K562 (cell line): ENCODE measurements at regions not wholly inside any gene's neighbourhood (a gene's known extent, or its start where the extent isn't known, plus 50 kb on each side); places are given as distances from the start of the nearest gene placed in this dataset.

ENCODE experiments used
- ATAC-seq: fragments of 200-7000 bp; cut with Tn5 transposase; 3 replicates; pipeline ENCODE4 v1.9.1; 2020; ENCODE audit warnings: moderate library complexity
- BruUV-seq: library from RNA; stranded (reverse); fragments of 400-500 nt; replicated peaks from 2 replicates; lab custom pipeline; 2021; lab: Mats Ljungman, UMichigan
- CTCF ChIA-PET: fragments of 300-600 bp; formaldehyde crosslinking; extraction: SDS; loops from one replicate; lab custom pipeline; 2021; ENCODE audit warnings: low intra/inter-chr PET ratio; lab: Yijun Ruan, JAX
- POLR2A ChIA-PET: fragments of 300-600, 350-650 bp; sonication (Branson Sonifier 250); formaldehyde crosslinking; extraction: SDS; loops from one replicate; lab custom pipeline; 2021; ENCODE audit warnings: antibody characterized with exemption, inconsistent platforms; lab: Yijun Ruan, JAX
- DNase-seq, 4 experiments: peaks; one replicate each; pipeline versions ENCODE4 v3.0.0 to v3.0.0-alpha.2; 2011 to 2018; ENCODE audit warnings: low spot score in 3 of 4, mixed read lengths in 3 of 4; ENCODE audit errors: extremely low read depth in 1 of 4
- FAIRE-seq: peaks from 2 replicates; lab custom pipeline; 2011; peaks lifted over from hg19 to GRCh38; lab: Jason Lieb, UNC
- H2AFZ ChIP-seq: 2 replicates; pipeline ENCODE4 v1.6.0; 2011; ENCODE audit warnings: low read depth, low read length, control low read depth, inconsistent platforms
- H3K27ac ChIP-seq: fragments of 200-600 bp; 3 replicates; pipeline ENCODE4 v1.8.0; 2011; ENCODE audit warnings: low read depth, mild to moderate bottlenecking, control low read depth, inconsistent platforms, low read length, moderate library complexity, mixed read lengths; ENCODE audit errors: extremely low read depth
- H3K27me3 ChIP-seq, 2 experiments: fragments of 300-600 bp in 1 of 2; 2 replicates in 1 of 2; 3 replicates in 1 of 2; pipeline versions ENCODE4 v1.6.0 to v1.8.0; 2011; ENCODE audit warnings: inconsistent platforms in 2 of 2, low read length in 2 of 2, mild to moderate bottlenecking in 1 of 2, mixed read lengths in 1 of 2, moderate library complexity in 1 of 2; ENCODE audit not compliant: control insufficient read depth in 2 of 2, insufficient read depth in 2 of 2
- H3K36me3 ChIP-seq: fragments of 300-600 bp; 3 replicates; pipeline ENCODE4 v1.8.0; 2011; ENCODE audit warnings: mild to moderate bottlenecking, low read length, inconsistent platforms; ENCODE audit not compliant: control insufficient read depth, insufficient read depth
- H3K4me1 ChIP-seq, 2 experiments: fragments of 200-600 bp in 1 of 2; replicated peaks in 1 of 2; 2 replicates in 1 of 2; 3 replicates in 1 of 2; pipeline versions ENCODE4 v1.5.1 to v1.8.0; 2011; ENCODE audit warnings: inconsistent platforms in 2 of 2, low read length in 2 of 2, mild to moderate bottlenecking in 1 of 2, mixed read lengths in 1 of 2, moderate library complexity in 1 of 2; ENCODE audit not compliant: control insufficient read depth in 2 of 2, insufficient read depth in 2 of 2
- H3K4me2 ChIP-seq: 2 replicates; pipeline ENCODE4 v1.6.1; 2011; ENCODE audit warnings: low read length, control low read depth, inconsistent platforms, mixed read lengths; ENCODE audit not compliant: insufficient read depth
- H3K4me3 ChIP-seq: fragments of 200-600 bp; sonication (generic), shearing (Covaris generic); 2 replicates; pipeline ENCODE4 v1.5.1; 2016; ENCODE audit warnings: control low read depth, inconsistent platforms
- H3K79me2 ChIP-seq: fragments of 200-600 bp; 3 replicates; pipeline ENCODE4 v1.8.0; 2011; ENCODE audit warnings: low read length, inconsistent platforms; ENCODE audit not compliant: control insufficient read depth, insufficient read depth
- H3K9ac ChIP-seq, 2 experiments: 2 replicates each; pipeline versions ENCODE4 v1.6.0 to v1.6.1; 2011; ENCODE audit warnings: low read depth in 2 of 2, low read length in 2 of 2, control low read depth in 1 of 2, inconsistent platforms in 1 of 2, mild to moderate bottlenecking in 1 of 2, mixed read lengths in 1 of 2; ENCODE audit not compliant: insufficient read depth in 1 of 2
- H3K9me1 ChIP-seq: one replicate; pipeline ENCODE4 v1.6.0; 2011; ENCODE audit warnings: inconsistent platforms, mild to moderate bottlenecking, low read length, moderate library complexity; ENCODE audit not compliant: control insufficient read depth, insufficient read depth
- H3K9me3 ChIP-seq: replicated peaks from 2 replicates; pipeline ENCODE4 v1.5.1; 2011; ENCODE audit warnings: low read depth, low read length, inconsistent platforms; ENCODE audit not compliant: control insufficient read depth, insufficient read depth
- H4K20me1 ChIP-seq: replicated peaks from 2 replicates; pipeline ENCODE4 v1.6.1; 2011; ENCODE audit warnings: low read length, inconsistent platforms, mixed read lengths; ENCODE audit not compliant: control insufficient read depth, insufficient read depth
- CBFA2T2 ChIP-seq: fragments of 450-650 bp; conservative IDR thresholded peaks from 2 replicates; pipeline ENCODE4 v1.6.1; 2017; ENCODE audit warnings: mild to moderate bottlenecking
- CSDE1 ChIP-seq, 2 experiments: fragments of 450-650 bp; IDR thresholded peaks; 2 replicates each; pipeline ENCODE4 v1.6.1; 2016; ENCODE audit warnings: mild to moderate bottlenecking in 1 of 2
- EP300 ChIP-seq: IDR thresholded peaks from 2 replicates; pipeline ENCODE4 v1.6.1; 2012; ENCODE audit warnings: low read length, improper control_type of control experiment
- KAT8 ChIP-seq: fragments of 450-650 bp; IDR thresholded peaks from 2 replicates; pipeline ENCODE4 v1.6.1; 2016; ENCODE audit warnings: low read depth, mild to moderate bottlenecking
- KHSRP ChIP-seq: fragments of 450-650 bp; IDR thresholded peaks from 2 replicates; pipeline ENCODE4 v1.6.1; 2017
- NFE2L1 ChIP-seq: fragments of 450-650 bp; IDR thresholded peaks from 2 replicates; pipeline ENCODE4 v1.6.1; 2016; ENCODE audit warnings: missing genetic modification characterization, low read depth, mild to moderate bottlenecking, missing compliant biosample characterization, moderate library complexity, borderline replicate concordance
- PPARD ChIP-seq: fragments of 250-450 bp; sonication (Bioruptor Pico); IDR thresholded peaks from 2 replicates; pipeline ENCODE4 v1.8.0; 2022; ENCODE audit warnings: inconsistent platforms, mild to moderate bottlenecking, moderate library complexity
- SAFB ChIP-seq: fragments of 200-400 bp; formaldehyde crosslinking; IDR thresholded peaks from 2 replicates; pipeline ENCODE4 v1.6.1; 2017; ENCODE audit warnings: low read depth, low read length, borderline replicate concordance
- SRF ChIP-seq, 2 experiments: fragments of 250-450, 450-650 bp in 1 of 2; sonication (Bioruptor Pico) in 1 of 2; sonication (generic) in 1 of 2; formaldehyde crosslinking; IDR thresholded peaks; 2 replicates each; pipeline versions ENCODE4 v1.5.0 to v1.5.1; 2020 to 2022; ENCODE audit warnings: mild to moderate bottlenecking in 1 of 2, missing genetic modification reagents in 1 of 2
- ZBTB1 ChIP-seq: sonication (generic); formaldehyde crosslinking; IDR thresholded peaks from 2 replicates; pipeline ENCODE4 v1.8.1; 2023; ENCODE audit warnings: missing genetic modification reagents, low read depth, mild to moderate bottlenecking, borderline replicate concordance
- ZFPM2 ChIP-seq: fragments of 250-450 bp; sonication (Bioruptor Pico); IDR thresholded peaks from 2 replicates; pipeline ENCODE4 v1.5.1; 2022; ENCODE audit warnings: mild to moderate bottlenecking
- ZNF134 ChIP-seq: fragments of 250-450 bp; sonication (Bioruptor Pico); conservative IDR thresholded peaks from 2 replicates; pipeline ENCODE4 v1.4.0; 2020
- ZNF212 ChIP-seq: fragments of 450-650 bp; formaldehyde crosslinking; IDR thresholded peaks from 2 replicates; pipeline ENCODE4 v1.4.0; 2020; ENCODE audit warnings: mild to moderate bottlenecking
- WGBS: fragments of 100-300 bp; shearing (Covaris generic); methylation state at CpG from one replicate; pipeline ENCODE4 v1.1.6; 2016; ENCODE audit warnings: low coverage, mixed read lengths; ENCODE audit not compliant: insufficient coverage; ENCODE audit errors: missing lambda C conversion rate; 5-methylcytosine and 5-hydroxymethylcytosine counted together
- in situ Hi-C: fragments of 300-500 bp; cut with MboI; formaldehyde crosslinking; loops from 4 replicates; pipeline ENCODE4 v1.15.0; 2018; ENCODE audit warnings: inconsistent platforms, mixed read lengths
- intact Hi-C: fragments of 100-400 bp; cut with micrococcal nuclease; formaldehyde crosslinking; loops from 2 replicates; pipeline ENCODE4 v1.14.2; 2022
- TF ChIP-seq, protein P1 (sequence below), 2 experiments: fragments of 450-650 bp; IDR thresholded peaks; 2 replicates each; pipeline ENCODE4 v1.6.1; 2016
- TF ChIP-seq, protein P2 (sequence below): IDR thresholded peaks from 2 replicates; pipeline ENCODE4 v1.6.1; 2012; ENCODE audit warnings: low read depth, low read length, improper control_type of control experiment, borderline replicate concordance
- TF ChIP-seq, protein P3 (sequence below): fragments of 250-450 bp; sonication (Bioruptor Pico); IDR thresholded peaks from 2 replicates; pipeline ENCODE4 v1.9.0; 2021; ENCODE audit warnings: mild to moderate bottlenecking, inconsistent platforms
- TF ChIP-seq, protein P4 (sequence below): fragments of 250-450 bp; sonication (Bioruptor Pico); IDR thresholded peaks from 2 replicates; pipeline ENCODE4 v1.8.0; 2021; ENCODE audit warnings: borderline replicate concordance, mild to moderate bottlenecking, moderate library complexity; ENCODE audit not compliant: poor library complexity, severe bottlenecking

DNA sequence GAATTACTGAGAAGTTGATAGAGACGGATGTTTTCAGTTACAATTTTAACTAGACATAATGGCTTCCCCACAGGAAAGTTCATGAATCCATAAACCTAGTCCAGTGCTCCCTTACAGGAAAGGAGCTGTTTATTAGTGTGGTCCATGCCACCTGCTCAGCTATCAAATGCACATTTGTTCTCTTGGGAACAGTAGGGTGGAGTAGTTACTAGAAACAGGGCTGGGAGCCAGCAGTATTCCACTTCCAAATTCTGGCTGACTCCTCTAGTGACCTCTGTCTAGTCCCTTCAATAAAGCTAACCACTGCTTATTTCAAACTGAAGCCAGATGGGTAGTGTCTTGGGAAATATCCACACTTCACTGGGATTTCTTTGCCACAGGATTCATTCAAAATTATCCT, 88.4 kb upstream of the TLL1 start:
- FAIRE-seq: no peak
- H3K9me3 ChIP-seq: no peaks in the 10 kb centered on the region
- CTCF ChIA-PET: no interaction called here

More for the DNA sequence above, 88.4 kb upstream of the TLL1 start:
- no peaks in the 10 kb centered on the region for H3K79me2 ChIP-seq
- H3K9ac ChIP-seq: no peak overlapping the region
- 0% methylated on average over 1 of the region's 1 CpG for WGBS
- H3K27me3 ChIP-seq: no peaks in the 10 kb centered on the region
- no peak overlapping the region for H2AFZ ChIP-seq
- DNase-seq: no peak
- in situ Hi-C loops: no loop called here
- no TSS peak for BruUV-seq
- no peak overlapping the region for H3K27ac ChIP-seq
- no peak overlapping the region for H3K4me2 ChIP-seq
- TF ChIP-seq, protein P1, sequence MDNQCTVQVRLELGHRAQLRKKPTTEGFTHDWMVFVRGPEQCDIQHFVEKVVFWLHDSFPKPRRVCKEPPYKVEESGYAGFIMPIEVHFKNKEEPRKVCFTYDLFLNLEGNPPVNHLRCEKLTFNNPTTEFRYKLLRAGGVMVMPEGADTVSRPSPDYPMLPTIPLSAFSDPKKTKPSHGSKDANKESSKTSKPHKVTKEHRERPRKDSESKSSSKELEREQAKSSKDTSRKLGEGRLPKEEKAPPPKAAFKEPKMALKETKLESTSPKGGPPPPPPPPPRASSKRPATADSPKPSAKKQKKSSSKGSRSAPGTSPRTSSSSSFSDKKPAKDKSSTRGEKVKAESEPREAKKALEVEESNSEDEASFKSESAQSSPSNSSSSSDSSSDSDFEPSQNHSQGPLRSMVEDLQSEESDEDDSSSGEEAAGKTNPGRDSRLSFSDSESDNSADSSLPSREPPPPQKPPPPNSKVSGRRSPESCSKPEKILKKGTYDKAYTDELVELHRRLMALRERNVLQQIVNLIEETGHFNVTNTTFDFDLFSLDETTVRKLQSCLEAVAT (IDR thresholded peaks at IDR 0.05): no peak
- TF ChIP-seq ZNF134 (CRISPR knock-in tag) (no peak), CBFA2T2 (no peak), KAT8 (no peak), NFE2L1 (tag) (no peak), KHSRP (no peak), SRF (CRISPR knock-in tag; IDR thresholded peaks at IDR 0.05) (no peak), EP300 (no peak), ZBTB1 (no peak), SAFB (no peak), ZFPM2 (CRISPR knock-in tag) (no peak), ZNF212 (CRISPR knock-in tag) (no peak), PPARD (CRISPR knock-in tag) (no peak), CSDE1 (IDR thresholded peaks at IDR 0.05) (no peak)
- TF ChIP-seq, protein P2, sequence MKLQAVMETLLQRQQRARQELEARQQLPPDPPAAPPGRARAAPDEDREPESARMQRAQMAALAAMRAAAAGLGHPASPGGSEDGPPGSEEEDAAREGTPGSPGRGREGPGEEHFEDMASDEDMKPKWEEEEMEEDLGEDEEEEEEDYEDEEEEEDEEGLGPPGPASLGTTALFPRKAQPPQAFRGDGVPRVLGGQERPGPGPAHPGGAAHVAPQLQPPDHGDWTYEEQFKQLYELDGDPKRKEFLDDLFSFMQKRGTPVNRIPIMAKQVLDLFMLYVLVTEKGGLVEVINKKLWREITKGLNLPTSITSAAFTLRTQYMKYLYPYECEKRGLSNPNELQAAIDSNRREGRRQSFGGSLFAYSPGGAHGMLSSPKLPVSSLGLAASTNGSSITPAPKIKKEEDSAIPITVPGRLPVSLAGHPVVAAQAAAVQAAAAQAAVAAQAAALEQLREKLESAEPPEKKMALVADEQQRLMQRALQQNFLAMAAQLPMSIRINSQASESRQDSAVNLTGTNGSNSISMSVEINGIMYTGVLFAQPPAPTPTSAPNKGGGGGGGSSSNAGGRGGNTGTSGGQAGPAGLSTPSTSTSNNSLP: no peak
- TF ChIP-seq, protein P3, sequence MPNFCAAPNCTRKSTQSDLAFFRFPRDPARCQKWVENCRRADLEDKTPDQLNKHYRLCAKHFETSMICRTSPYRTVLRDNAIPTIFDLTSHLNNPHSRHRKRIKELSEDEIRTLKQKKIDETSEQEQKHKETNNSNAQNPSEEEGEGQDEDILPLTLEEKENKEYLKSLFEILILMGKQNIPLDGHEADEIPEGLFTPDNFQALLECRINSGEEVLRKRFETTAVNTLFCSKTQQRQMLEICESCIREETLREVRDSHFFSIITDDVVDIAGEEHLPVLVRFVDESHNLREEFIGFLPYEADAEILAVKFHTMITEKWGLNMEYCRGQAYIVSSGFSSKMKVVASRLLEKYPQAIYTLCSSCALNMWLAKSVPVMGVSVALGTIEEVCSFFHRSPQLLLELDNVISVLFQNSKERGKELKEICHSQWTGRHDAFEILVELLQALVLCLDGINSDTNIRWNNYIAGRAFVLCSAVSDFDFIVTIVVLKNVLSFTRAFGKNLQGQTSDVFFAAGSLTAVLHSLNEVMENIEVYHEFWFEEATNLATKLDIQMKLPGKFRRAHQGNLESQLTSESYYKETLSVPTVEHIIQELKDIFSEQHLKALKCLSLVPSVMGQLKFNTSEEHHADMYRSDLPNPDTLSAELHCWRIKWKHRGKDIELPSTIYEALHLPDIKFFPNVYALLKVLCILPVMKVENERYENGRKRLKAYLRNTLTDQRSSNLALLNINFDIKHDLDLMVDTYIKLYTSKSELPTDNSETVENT (CRISPR knock-in tag): no peak
- TF ChIP-seq, protein P4, sequence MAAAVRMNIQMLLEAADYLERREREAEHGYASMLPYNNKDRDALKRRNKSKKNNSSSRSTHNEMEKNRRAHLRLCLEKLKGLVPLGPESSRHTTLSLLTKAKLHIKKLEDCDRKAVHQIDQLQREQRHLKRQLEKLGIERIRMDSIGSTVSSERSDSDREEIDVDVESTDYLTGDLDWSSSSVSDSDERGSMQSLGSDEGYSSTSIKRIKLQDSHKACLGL (CRISPR knock-in tag): no peak
- TF ChIP-seq, all 486 proteins: peak for 0
- POLR2A ChIA-PET: no interaction called here
- Histone ChIP-seq H4K20me1 (no peaks in the 10 kb centered on the region), H3K4me1 (no peaks in the 10 kb centered on the region), H3K9me1 (no peaks in the 10 kb centered on the region), H3K4me3 (no peak overlapping the region), H3K36me3 (no peaks in the 10 kb centered on the region)
- intact Hi-C loops: no loop called here
- ATAC-seq: no peak
